GM18508 (cell line): ENCODE measurements at regions not wholly inside any gene's neighbourhood (a gene's known extent, or its start where the extent isn't known, plus 50 kb on each side); places are given as distances from the start of the nearest gene placed in this dataset.
A peak's percentile ranks its signal among the peaks of the same experiment; 100 is the strongest.
"Not testable (repeated sequence)": the region's sequence is repeated elsewhere in the genome, so short reads cannot be mapped to it uniquely, and the experiment has no call there.

Experiments
- ATAC-seq: cut with Tn5 transposase; IDR thresholded peaks from one replicate; pipeline ENCODE4 v1.9.1; 2021; ENCODE audit warnings: moderate number of reproducible peaks; ENCODE audit not compliant: insufficient read depth, unreplicated experiment

DNA sequence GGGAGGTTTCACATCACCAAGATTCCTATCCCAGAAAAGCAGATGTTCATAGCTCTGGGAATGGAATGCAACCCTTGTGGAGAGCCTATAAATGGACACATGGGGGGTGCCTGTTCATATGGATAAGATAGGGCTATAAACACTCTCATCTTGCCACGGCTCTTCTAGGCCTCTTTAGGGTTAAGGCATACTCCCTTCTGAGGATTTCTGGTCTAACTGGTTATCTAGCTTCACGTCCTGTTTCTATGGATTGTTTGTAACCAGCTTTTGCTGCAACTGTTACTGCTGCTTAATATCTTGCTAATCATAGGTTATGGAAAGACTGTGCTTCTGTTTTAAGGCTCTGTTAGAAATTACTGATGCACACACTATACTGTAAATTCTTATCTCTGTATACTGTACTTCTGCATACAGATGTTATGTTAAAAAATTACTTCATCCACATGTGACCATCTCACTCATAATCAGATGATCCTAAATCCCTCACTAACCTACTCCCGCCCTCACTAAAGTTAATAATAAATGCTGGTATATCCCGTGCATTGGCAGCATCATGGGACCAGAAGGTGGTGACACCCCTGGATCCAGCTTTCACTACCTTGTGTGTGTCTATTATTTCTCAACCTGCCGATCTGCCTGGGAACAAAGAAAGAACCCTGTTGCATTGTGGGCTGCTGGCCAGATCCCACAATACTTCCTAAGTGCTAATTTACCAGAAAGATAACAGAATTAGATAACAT, 68.7 kb downstream of the PRKAB2 start:
- not testable (repeated sequence) for ATAC-seq

- ATAC-seq: no peak
Measured at GRCh38 chr1:147099192-147099591, 73.1 kb downstream of the PRKAB2 start.

- not testable (repeated sequence) for ATAC-seq
Measured at GRCh38 chr1:147098338-147098973, 73.8 kb downstream of the PRKAB2 start.

- no peak for ATAC-seq
Measured at GRCh38 chr1:147095691-147096090, 76.6 kb downstream of the PRKAB2 start.

DNA sequence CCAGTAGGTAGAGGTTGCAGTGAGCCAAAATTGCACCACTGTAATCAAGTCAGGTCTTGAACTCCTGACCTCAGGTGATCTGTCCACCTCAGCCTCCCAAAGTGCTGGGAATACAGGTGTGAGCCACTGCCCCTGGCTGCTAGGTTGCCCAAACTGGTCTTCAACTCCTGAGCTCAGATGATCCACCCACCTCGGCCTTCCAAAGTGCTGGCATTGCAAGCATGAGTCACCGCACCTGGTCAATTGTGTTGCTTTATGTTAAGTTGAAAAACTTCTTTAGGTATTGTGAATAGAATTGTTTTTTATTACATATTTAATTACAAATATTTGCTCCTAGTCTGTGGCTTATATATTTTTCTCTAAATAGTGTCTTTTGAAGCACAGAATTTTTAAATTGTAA, 80.5 kb downstream of the PRKAB2 start:
- ATAC-seq: no peak

GRCh38 chr1:147089457-147089856, 82.8 kb downstream of the PRKAB2 start:
- ATAC-seq: no peak

DNA sequence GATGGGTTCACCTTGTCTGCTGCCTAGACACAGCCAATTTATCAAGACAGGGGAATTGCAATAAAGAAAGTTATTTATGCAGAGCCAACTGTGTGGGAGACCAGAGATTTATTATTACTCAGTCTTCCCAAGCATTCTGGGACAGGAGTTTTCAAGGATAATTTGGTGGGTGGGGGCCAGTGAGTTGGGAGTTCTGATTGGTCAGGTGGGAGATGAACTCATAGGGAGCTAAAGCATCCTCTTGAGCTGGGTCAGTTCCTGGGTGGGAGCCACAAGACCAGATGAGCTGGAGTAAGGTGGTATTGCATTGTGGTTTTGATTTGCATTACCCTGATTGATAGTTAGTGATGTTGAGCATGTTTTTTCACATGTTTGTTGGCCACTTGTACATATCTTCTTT, 86.1 kb downstream of the PRKAB2 start:
- ATAC-seq: no peak

GRCh38 chr1:147084273-147085096, 87.8 kb downstream of the PRKAB2 start:
- ATAC-seq: peak; percentile 60

- ATAC-seq: no peak
Measured at GRCh38 chr1:147083919-147084272, 88.4 kb downstream of the PRKAB2 start.

GRCh38 chr1:147080671-147081394, 91.4 kb downstream of the PRKAB2 start:
- ATAC-seq: no peak

DNA sequence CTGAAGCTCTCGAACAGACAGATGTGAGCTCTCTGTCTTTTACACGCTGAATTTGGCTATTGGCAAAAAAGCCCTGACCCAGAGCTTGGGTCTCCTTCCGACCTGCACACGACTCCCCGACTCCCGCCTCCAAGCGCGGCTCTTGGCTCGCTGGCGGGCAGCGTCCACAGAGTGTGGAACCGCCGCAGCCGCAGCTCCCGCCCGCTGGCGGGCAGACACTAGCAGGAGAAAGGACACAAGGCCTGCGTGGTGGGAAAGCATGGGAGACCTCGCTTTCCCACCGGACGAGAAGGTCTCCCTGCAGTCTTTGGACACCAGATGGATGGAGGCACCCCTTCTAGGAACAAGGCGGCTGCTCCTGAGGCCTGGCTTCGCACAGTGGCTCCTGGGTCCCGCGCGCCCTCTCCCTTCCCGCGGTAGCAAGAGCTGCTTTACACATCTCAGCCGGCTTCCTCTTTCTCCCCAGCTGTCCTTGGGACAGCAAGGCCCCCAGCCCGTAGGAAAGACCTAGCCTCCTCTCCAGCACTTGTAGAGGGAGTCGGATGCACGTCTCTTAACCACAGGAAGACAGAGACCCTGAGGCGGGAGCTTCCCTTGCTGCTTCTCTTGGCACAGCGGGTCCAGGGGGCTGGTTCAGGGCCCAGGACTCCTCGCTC, 92.1 kb downstream of the PRKAB2 start:
- no peak for ATAC-seq

DNA sequence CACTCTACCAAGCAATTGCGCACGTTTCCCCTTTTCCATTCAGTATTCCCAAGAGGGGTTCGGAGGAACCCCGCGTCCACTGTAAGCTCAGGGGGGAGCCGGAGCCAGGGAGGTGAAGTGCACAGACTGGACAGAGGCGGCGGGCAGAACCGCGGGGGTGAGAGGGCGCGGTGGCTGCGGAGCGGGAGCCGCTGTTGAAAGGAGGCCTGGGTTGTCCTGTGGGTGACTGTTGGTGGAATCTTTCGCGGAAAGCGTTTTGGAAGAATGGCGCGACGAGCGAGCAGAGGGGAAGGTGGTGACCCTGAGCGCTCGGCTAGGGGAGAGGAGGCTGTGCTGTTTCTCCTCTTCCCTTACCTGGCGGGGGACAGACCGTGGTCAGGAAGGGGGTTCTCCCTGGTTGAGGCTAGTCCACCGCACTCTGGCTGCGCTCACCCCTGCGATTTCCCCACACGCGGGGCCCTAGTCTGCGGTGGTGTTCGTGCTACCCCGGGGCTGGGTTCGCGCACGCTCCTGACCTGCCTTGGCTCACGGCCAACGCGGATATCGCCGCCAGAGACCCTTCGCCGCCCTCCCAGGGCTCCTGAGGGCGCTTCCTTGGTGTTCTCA, 92.8 kb downstream of the PRKAB2 start:
- no peak for ATAC-seq

GRCh38 chr1:147078606-147079399, 93.5 kb downstream of the PRKAB2 start:
- ATAC-seq: no peak

DNA sequence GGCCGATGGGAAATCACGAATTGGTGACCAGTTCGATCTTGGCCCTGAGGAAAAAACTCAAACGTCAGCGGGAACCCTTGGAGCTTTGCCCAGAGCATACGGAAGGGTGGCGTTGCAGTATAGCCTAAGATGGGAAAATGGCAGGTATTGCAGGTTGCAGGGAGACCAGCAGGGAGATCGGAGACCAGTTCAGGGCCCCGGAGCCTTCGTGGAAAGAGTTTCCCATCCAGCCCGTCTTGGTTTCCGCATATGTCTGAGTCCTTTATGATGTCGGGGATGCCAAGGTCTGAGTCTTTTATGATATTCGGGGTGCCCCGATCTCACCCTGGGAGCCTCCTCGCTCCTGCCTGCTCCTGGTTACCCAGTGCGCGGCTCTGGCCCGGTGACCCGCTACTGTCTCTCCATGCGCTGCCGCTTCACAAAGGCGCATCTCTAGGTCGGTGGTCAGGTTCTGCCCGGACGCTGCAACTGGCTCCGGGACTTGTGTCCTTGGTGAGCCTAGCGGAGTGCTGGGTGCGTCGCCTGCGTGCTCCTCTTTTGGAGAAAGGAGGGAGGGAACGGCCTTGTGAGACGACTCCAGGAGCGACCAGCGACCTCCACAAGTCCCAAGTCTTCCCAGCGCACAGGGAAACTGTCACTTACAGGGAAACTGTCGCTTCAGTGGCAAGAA, 94.2 kb downstream of the PRKAB2 start:
- no peak for ATAC-seq

DNA sequence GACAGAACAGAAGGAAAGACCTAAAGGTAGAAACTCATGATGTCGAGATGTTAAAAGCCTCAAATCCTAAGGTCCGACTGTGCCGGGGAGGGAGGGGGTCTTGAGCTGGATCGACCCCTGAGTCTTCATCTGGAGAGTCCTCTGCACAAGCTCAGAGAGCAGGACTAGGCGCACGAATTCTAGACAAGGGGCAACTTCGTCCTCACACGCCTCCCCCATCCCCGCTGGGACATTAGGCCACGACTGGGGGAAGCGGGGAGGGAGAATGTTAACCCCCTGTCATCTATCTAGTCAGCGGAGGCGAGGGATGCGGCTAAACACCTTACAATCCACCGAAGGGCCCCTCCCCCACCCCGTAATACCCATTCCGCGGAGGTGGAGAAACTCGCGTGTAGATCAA, 94.7 kb downstream of the PRKAB2 start:
- ATAC-seq: no peak

DNA sequence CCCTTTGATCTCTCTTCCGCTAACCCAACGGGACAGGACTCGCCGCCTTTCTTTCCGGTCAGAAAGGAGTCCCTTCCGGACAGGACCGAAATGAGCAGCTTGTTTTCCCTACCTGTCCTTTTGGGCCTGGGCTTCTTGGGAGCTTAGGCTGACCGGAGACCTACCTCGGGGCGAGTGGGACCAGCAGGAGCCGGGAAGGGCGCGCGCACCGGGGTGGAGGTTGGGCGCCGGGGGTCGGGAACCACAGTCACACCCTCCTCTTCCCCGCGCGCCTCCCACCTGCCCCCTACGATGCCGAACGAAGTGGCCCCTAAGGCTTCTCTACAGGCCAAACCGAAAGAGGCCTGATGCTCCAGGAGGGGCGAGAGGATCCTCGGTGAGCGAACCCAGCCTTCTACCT, 95.2 kb downstream of the PRKAB2 start:
- ATAC-seq: no peak

GRCh38 chr1:147076442-147076841, 95.8 kb downstream of the PRKAB2 start:
- no peak for ATAC-seq
